Panc1 (cell line): ENCODE measurements at regions not wholly inside any gene's neighbourhood (a gene's known extent, or its start where the extent isn't known, plus 50 kb on each side); places are given as distances from the start of the nearest gene placed in this dataset.

Experiments
- ATAC-seq: fragments of 200-7000 bp; cut with Tn5 transposase; 2 replicates; pipeline ENCODE4 v1.9.1; 2020; ENCODE audit warnings: mild to moderate bottlenecking, moderate library complexity
- BruUV-seq: library from RNA; stranded (reverse); fragments of 400-500 nt; replicated peaks from 2 replicates; lab custom pipeline; 2021; lab: Mats Ljungman, UMichigan
- CTCF ChIA-PET: fragments of 300-600 bp; sonication (Branson Sonifier 250); formaldehyde crosslinking; loops from one replicate; lab custom pipeline; 2022; ENCODE audit warnings: antibody characterized with exemption; lab: Charles Lee
- POLR2A ChIA-PET: fragments of 300-600 bp; sonication (Branson Sonifier 250); formaldehyde crosslinking; loops from one replicate; lab custom pipeline; 2022; ENCODE audit warnings: antibody characterized with exemption; lab: Charles Lee
- DNase-seq: peaks from one replicate; pipeline ENCODE4 v3.0.0-alpha.2; 2010; ENCODE audit warnings: low read depth, low spot score
- H3K27ac ChIP-seq: 2 replicates; pipeline ENCODE4 v1.5.1; 2011; ENCODE audit warnings: mild to moderate bottlenecking, low read length, inconsistent platforms
- H3K27me3 ChIP-seq: fragments of 200-500 bp; sonication (Bioruptor generic); 2 replicates; pipeline ENCODE4 v1.6.0; 2014; ENCODE audit warnings: low read length, inconsistent platforms; ENCODE audit not compliant: control insufficient read depth, insufficient read depth
- H3K36me3 ChIP-seq: fragments of 200-500 bp; sonication (Bioruptor generic); 2 replicates; pipeline ENCODE4 v1.5.1; 2014; ENCODE audit warnings: inconsistent platforms, mild to moderate bottlenecking, low read length, moderate library complexity; ENCODE audit not compliant: control insufficient read depth, insufficient read depth
- H3K4me1 ChIP-seq: 2 replicates; pipeline ENCODE4 v1.5.1; 2011; ENCODE audit warnings: inconsistent platforms, mild to moderate bottlenecking, low read length, moderate library complexity; ENCODE audit not compliant: control insufficient read depth, insufficient read depth
- H3K4me3 ChIP-seq, 2 experiments: 2 replicates each; pipeline ENCODE4 v1.5.1; 2011 to 2012; ENCODE audit warnings: low read depth in 2 of 2, low read length in 2 of 2, mild to moderate bottlenecking in 2 of 2, inconsistent platforms in 1 of 2, moderate library complexity in 1 of 2
- H3K9me3 ChIP-seq: fragments of 200-500 bp; sonication (Bioruptor generic); 2 replicates; pipeline ENCODE4 v1.5.1; 2014; ENCODE audit warnings: low read depth, mild to moderate bottlenecking, inconsistent platforms, low read length, moderate library complexity; ENCODE audit not compliant: control insufficient read depth, insufficient read depth
- CTCF ChIP-seq: fragments of 450-650 bp; IDR thresholded peaks from 2 replicates; pipeline ENCODE4 v1.5.1; 2017; ENCODE audit warnings: mild to moderate bottlenecking
- POLR2AphosphoS5 ChIP-seq: IDR thresholded peaks from 2 replicates; pipeline ENCODE4 v1.6.1; 2012; ENCODE audit warnings: mild to moderate bottlenecking, low read depth, low read length, moderate library complexity
- REST ChIP-seq, 2 experiments: IDR thresholded peaks; 2 replicates each; pipeline ENCODE4 v1.6.1; 2011 to 2012; ENCODE audit warnings: low read depth in 2 of 2, control low read depth in 1 of 2, low read length in 1 of 2, mild to moderate bottlenecking in 1 of 2, moderate library complexity in 1 of 2; ENCODE audit not compliant: insufficient read depth in 1 of 2
- SIN3A ChIP-seq: IDR thresholded peaks from 2 replicates; pipeline ENCODE4 v1.6.1; 2012; ENCODE audit warnings: low read depth, mild to moderate bottlenecking, low read length, moderate library complexity, borderline replicate concordance; ENCODE audit not compliant: insufficient read depth
- TCF7L2 ChIP-seq: IDR thresholded peaks from 2 replicates; pipeline ENCODE4 v1.6.1; 2011; ENCODE audit warnings: mild to moderate bottlenecking, low read depth, low read length, inconsistent platforms
- in situ Hi-C: cut with HindIII; loops from 2 replicates; pipeline ENCODE4 v1.10.0; 2016; ENCODE audit warnings: low sequenced_read_pairs, low pct_unique_long_range_greater_than_20kb
- intact Hi-C: fragments of 100-400 bp; cut with micrococcal nuclease; formaldehyde crosslinking; loops from one replicate; pipeline ENCODE4 v1.10.0; 2022; ENCODE audit not compliant: unreplicated experiment

GRCh38 chr1:60898413-60898812 lies 183.9 kb upstream of the NFIA start:
- no peaks in the 10 kb centered on the region for H3K4me1 ChIP-seq
- H3K9me3 ChIP-seq = no peaks in the 10 kb centered on the region
- H3K36me3 ChIP-seq = no peaks in the 10 kb centered on the region
- in situ Hi-C loops = no loop called here
- BruUV-seq = no TSS peak
- H3K27ac ChIP-seq = no peak overlapping the region
- H3K4me3 ChIP-seq = no peak overlapping the region
- ATAC-seq (no peak), DNase-seq (no peak)
- TF ChIP-seq REST (IDR thresholded peaks at IDR 0.05; ENCODE audit: insufficient read depth in 1 of 2, low read depth in 2 of 2, low read length in 1 of 2) (no peak), TCF7L2 (no peak), SIN3A (no peak), POLR2AphosphoS5 (no peak), CTCF (no peak)
- POLR2A ChIA-PET = no interaction called here
- CTCF ChIA-PET = no interaction called here
- intact Hi-C loops = no loop called here
- H3K27me3 ChIP-seq = peaks cover 1% of the 10 kb centered on the region; the same call in 1 of the 2 replicates

GRCh38 chr1:60896701-60897363 lies 185.5 kb upstream of the NFIA start:
- TF ChIP-seq REST (IDR thresholded peaks at IDR 0.05; ENCODE audit: insufficient read depth in 1 of 2, low read depth in 2 of 2, low read length in 1 of 2) (no peak), SIN3A (no peak), TCF7L2 (no peak), POLR2AphosphoS5 (no peak)
- DNase-seq (no peak), ATAC-seq (no peak)
- CTCF ChIA-PET = interaction anchor here (0.6 kb wide), 1 partner anchor 49 kb away, joined by 3 read pairs; no protein-coding TSS in a partner anchor
- H3K4me3 ChIP-seq = no peak overlapping the region
- intact Hi-C loops (no loop called here), in situ Hi-C loops (no loop called here)
- no peaks in the 10 kb centered on the region for H3K9me3 ChIP-seq
- H3K27me3 ChIP-seq = peaks cover 9% of the 10 kb centered on the region
- no TSS peak for BruUV-seq
- H3K36me3 ChIP-seq = no peaks in the 10 kb centered on the region
- H3K27ac ChIP-seq = no peak overlapping the region
- H3K4me1 ChIP-seq = no peaks in the 10 kb centered on the region
- POLR2A ChIA-PET = interaction anchor here (0.6 kb wide), 1 partner anchor 959 kb away, joined by 3 read pairs; no protein-coding TSS in a partner anchor
